ENCODE measurements at regions not wholly inside any gene's neighbourhood (a gene's known extent, or its start where the extent isn't known, plus 50 kb on each side); places are given as distances from the start of the nearest gene placed in this dataset.

DNA sequence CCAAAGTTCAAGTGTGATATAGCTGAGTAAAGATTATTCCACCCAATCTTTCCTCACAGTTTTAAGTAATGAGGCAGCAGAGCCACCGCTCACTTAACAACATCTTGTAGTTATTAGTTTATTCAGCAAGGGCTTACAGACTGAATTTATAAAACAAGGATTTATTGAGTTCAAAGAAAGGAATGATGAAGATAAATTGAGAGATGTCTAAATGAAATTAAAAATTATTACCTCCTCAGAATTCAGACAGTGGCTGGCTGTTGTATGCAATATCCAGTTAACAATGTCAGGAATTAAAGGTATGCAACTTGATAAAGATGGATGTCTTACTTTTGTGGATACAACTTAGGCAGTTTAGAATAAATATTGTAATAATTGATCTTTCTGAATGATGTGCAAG is 927.3 kb upstream of the CDH2 start:
- TF ChIP-seq, protein P1, sequence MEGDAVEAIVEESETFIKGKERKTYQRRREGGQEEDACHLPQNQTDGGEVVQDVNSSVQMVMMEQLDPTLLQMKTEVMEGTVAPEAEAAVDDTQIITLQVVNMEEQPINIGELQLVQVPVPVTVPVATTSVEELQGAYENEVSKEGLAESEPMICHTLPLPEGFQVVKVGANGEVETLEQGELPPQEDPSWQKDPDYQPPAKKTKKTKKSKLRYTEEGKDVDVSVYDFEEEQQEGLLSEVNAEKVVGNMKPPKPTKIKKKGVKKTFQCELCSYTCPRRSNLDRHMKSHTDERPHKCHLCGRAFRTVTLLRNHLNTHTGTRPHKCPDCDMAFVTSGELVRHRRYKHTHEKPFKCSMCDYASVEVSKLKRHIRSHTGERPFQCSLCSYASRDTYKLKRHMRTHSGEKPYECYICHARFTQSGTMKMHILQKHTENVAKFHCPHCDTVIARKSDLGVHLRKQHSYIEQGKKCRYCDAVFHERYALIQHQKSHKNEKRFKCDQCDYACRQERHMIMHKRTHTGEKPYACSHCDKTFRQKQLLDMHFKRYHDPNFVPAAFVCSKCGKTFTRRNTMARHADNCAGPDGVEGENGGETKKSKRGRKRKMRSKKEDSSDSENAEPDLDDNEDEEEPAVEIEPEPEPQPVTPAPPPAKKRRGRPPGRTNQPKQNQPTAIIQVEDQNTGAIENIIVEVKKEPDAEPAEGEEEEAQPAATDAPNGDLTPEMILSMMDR (conservative IDR thresholded peaks at IDR 0.05) = no peak
- no peak for TF ChIP-seq ZFX (IDR thresholded peaks at IDR 0.05)
